ENCODE measurements at regions not wholly inside any gene's neighbourhood (a gene's known extent, or its start where the extent isn't known, plus 50 kb on each side); places are given as distances from the start of the nearest gene placed in this dataset.

DNA sequence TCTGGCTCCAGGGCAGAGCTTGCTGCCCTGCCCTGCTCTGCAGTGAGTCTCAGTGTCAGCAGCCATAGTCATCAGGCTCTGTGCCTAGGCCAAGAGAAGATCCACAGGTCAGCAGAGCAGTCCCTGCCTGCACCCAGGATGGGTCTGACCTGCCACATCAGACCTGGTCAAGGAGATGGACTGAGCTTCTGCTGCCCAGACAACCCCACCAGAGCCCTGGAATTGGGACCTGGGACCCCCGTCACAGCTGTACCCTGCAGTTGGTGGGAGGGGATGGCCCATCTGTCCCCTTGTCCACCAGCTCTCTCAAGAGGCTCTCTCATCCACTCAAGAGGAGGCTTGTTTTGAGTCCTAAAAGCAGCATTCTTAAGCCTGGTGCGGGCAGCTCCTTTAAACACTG is 142.6 kb downstream of the TFCP2L1 start:
- TF ChIP-seq, protein P1, sequence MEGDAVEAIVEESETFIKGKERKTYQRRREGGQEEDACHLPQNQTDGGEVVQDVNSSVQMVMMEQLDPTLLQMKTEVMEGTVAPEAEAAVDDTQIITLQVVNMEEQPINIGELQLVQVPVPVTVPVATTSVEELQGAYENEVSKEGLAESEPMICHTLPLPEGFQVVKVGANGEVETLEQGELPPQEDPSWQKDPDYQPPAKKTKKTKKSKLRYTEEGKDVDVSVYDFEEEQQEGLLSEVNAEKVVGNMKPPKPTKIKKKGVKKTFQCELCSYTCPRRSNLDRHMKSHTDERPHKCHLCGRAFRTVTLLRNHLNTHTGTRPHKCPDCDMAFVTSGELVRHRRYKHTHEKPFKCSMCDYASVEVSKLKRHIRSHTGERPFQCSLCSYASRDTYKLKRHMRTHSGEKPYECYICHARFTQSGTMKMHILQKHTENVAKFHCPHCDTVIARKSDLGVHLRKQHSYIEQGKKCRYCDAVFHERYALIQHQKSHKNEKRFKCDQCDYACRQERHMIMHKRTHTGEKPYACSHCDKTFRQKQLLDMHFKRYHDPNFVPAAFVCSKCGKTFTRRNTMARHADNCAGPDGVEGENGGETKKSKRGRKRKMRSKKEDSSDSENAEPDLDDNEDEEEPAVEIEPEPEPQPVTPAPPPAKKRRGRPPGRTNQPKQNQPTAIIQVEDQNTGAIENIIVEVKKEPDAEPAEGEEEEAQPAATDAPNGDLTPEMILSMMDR (IDR thresholded peaks at IDR 0.05; ENCODE audit: extremely low read depth, insufficient read depth, missing control alignments) = no peak
- in situ Hi-C loops (cut with MboI; ENCODE audit: low pct_unique_long_range_greater_than_20kb, low sequenced_read_pairs, unreplicated experiment) = no loop called here
- DNase-seq (ENCODE audit: low spot score) = no peak

DNA sequence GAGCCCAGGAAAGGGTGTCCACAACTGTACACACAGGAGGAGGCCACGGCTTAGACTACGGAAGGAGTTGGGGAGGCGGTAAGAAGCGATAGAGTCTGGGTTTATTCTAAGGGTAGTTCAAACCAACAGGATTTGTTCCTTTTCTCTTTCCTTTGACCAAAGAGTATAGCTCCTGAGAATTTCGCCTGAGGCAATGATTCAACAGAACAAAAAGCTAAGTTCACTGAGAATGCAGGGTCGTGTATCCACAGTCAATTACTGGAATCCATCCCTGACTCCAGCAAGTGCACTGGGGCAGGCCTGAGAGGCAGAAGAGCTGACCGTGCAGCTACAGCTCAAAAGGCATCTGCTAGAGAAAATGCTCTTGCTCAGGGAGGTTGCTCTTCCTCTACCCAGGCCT is 140.9 kb downstream of the TFCP2L1 start:
- in situ Hi-C loops (cut with MboI; ENCODE audit: low pct_unique_long_range_greater_than_20kb, low sequenced_read_pairs, unreplicated experiment) = no loop called here
- DNase-seq (ENCODE audit: low spot score) = no peak
- TF ChIP-seq, protein P1 (IDR thresholded peaks at IDR 0.05; ENCODE audit: extremely low read depth, insufficient read depth, missing control alignments) = no peak

DNA sequence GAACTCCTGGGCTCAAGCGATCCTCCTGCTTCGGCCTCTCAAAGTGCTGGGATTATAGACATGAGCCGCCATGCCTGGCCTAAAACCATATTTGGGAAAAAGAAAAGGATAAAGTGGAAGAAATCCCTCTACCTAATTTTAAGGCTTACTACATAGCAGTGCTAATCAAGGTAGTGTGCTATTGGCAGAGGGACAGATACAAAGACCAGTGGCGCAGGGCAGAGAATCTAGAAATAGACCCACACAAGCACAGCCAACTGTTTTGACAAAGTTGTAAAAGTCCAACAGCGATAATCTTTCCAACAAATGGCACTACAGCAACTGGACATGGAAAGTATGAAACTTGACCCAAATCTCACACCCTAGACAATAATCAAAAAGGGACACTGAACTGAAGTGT is 138.4 kb downstream of the TFCP2L1 start:
- TF ChIP-seq, protein P1 (IDR thresholded peaks at IDR 0.05; ENCODE audit: extremely low read depth, insufficient read depth, missing control alignments) = no peak
- in situ Hi-C loops (cut with MboI; ENCODE audit: low pct_unique_long_range_greater_than_20kb, low sequenced_read_pairs, unreplicated experiment) = no loop called here
- no peak for DNase-seq (ENCODE audit: low spot score)

DNA sequence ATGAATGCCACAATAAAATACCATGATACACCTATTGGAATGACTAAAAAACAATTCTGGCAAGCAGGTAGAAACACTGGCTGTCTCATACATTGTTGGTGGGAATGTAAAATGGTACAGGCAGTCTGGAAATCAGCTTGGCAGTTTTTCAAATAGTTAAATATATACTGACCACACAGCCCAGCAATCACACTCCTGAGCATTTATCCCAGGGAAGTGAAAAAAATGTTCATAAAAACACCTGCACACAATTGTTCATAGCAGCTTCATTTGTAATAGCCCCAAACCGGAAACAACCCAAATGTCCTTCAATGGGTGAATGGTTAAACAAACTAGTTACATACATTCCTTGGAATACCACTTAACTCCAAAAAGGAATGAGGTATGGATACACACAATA is 137.2 kb downstream of the TFCP2L1 start:
- TF ChIP-seq, protein P1 (IDR thresholded peaks at IDR 0.05; ENCODE audit: extremely low read depth, insufficient read depth, missing control alignments) = no peak
- no peak for DNase-seq (ENCODE audit: low spot score)
- in situ Hi-C loops (cut with MboI; ENCODE audit: low pct_unique_long_range_greater_than_20kb, low sequenced_read_pairs, unreplicated experiment) = no loop called here

DNA sequence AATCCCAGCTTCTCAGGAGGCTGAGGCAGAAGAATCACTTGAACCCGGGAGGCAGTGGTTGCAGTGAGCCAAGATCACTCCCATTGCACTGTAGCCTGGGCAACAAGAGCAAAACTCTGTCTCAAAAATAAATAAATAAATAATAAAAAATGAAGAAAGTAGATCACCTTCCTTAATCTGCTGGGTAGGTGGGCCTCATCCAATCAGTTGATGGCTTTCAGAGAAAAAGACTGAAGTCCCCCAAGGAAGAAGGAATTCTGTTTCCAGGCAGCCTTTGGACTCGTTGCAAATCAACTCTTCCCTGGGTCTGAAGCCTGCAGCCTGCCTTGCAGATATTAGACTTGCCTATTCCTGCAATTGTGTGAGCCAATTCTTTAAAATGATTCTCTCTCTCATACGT is 136.5 kb downstream of the TFCP2L1 start:
- TF ChIP-seq, protein P1 (IDR thresholded peaks at IDR 0.05; ENCODE audit: extremely low read depth, insufficient read depth, missing control alignments) = no peak
- DNase-seq (ENCODE audit: low spot score) = no peak
- in situ Hi-C loops (cut with MboI; ENCODE audit: low pct_unique_long_range_greater_than_20kb, low sequenced_read_pairs, unreplicated experiment) = no loop called here

DNA sequence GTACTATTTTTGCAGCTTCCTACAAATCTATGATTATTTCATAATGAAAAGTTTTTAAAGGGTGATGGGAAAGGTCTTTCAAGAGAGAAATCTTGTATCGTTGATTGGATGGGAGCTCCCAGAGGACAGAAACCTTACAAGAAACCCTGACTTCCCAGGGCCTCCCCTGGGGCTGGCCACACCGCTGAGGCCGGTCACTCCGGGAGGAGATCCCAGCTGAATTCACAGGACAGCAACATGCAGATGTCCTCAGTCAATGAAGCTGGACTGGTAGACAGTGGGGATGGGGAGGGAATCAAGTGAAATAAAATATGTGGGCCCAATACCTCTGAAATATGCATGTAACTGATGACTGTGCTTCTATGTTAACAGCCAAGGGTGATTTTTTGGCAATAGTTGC is 135.6 kb downstream of the TFCP2L1 start:
- TF ChIP-seq, protein P1 (IDR thresholded peaks at IDR 0.05; ENCODE audit: extremely low read depth, insufficient read depth, missing control alignments) = no peak
- DNase-seq (ENCODE audit: low spot score) = no peak
- in situ Hi-C loops (cut with MboI; ENCODE audit: low pct_unique_long_range_greater_than_20kb, low sequenced_read_pairs, unreplicated experiment) = no loop called here

DNA sequence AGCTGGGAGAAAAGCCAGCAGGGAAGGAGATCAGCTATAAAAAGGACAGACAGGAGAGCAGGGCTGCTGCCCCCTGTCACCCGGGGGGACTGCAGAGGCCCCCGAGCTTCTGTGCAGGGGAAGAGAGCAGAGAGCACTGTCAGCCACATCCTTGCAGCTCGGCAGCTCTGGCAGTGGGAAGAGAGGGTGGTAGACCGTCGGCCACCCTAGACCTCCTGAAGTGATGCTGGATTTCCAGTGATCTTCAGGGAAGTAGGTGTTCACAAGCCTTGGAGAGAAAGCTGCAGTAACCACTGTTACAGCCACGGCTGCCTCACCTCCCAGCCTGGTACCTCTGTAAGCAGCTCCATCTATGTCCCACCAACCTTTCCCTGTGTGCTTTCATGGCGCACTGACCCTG is 134.9 kb downstream of the TFCP2L1 start:
- TF ChIP-seq, protein P1 (IDR thresholded peaks at IDR 0.05; ENCODE audit: extremely low read depth, insufficient read depth, missing control alignments) = no peak
- DNase-seq (ENCODE audit: low spot score) = no peak
- in situ Hi-C loops (cut with MboI; ENCODE audit: low pct_unique_long_range_greater_than_20kb, low sequenced_read_pairs, unreplicated experiment) = no loop called here
